GM21717 (cell line): ENCODE measurements at regions not wholly inside any gene's neighbourhood (a gene's known extent, or its start where the extent isn't known, plus 50 kb on each side); places are given as distances from the start of the nearest gene placed in this dataset.

Source experiments
- ATAC-seq: cut with Tn5 transposase; IDR thresholded peaks from one replicate; pipeline ENCODE4 v1.9.1; 2021; ENCODE audit warnings: mild to moderate bottlenecking, moderate library complexity; ENCODE audit not compliant: unreplicated experiment

DNA sequence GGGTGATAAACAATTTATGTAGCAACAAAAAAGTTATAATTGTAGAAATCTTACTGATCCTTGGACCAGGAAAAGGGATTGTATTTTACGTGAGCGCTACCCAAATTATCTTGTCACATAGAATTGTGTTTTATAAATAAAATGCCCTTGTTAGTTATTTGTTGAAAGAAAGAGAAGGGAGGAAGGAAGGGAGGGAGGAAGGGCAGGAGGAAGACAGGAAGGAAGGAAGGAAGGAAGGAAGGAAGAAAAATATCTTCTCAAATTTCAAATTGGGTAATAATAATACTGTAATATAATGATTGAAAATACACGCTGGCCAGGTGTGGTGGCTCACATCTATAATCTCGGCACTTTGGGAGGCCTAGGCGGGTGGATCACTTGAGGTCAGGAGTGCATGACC is 206.2 kb upstream of the TLL1 start:
- no peak for ATAC-seq

DNA sequence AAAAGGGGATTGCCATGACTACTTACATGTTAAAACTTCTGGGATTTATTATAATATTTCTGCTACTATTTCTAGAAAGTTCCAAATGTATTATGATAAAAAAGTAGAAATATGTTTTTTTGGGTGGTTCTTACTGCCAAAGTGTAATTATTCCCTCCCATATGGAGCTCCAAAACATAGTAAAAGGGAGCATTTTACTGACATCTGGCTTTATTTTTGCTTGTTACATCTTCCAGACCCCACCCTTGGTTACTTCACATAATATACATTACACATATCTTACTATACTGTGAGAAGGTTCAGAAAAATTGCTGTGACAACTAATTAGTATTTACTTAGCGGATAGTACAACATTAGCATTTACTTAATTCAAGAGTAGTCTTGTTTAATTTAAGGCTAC is 205.1 kb upstream of the TLL1 start:
- ATAC-seq = no peak

DNA sequence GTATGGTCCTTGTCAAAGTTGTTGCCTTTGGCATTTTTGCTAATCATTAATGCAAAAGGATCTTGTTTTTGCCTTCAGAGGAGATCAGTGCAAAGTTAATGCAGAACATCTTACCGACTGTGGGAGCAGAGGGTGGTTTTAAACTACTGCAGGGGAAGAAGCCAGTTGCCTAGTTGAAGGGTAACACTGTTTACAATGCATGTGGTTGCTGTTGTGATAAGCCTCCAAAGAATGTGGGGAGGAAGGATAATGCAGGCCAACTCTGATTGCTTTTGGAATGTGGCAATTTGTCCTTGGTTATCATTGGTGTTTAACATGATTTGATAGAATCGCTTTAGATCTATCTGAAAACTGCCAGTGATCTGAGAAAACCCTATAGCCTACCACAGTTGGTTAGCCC is 204.3 kb upstream of the TLL1 start:
- no peak for ATAC-seq

DNA sequence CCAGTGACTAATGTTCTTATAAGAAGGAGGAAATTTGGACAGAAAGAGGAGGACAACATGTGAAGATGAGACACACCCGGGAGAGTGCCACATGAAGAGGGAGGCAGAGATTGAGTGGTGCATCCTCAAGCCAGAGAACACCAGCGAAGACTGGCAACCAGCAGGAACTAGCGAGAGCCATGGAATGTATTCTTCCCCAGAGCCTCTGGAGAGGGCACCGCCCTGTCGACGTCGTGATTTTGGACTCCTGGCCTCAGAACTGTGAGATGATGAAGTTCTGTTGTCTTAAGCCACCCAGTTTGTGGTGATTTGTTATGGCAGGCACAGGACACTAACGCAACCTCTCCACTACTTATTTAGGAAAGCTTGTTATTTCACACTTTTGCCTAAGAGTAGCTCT is 196.0 kb upstream of the TLL1 start:
- no peak for ATAC-seq

- ATAC-seq = no peak
Observed at GRCh38 chr4:165678236-165678935, 194.7 kb upstream of the TLL1 start.

- ATAC-seq = no peak
Observed at GRCh38 chr4:165678936-165679325, 194.1 kb upstream of the TLL1 start.

GRCh38 chr4:165680821-165681220 is 192.2 kb upstream of the TLL1 start:
- no peak for ATAC-seq

DNA sequence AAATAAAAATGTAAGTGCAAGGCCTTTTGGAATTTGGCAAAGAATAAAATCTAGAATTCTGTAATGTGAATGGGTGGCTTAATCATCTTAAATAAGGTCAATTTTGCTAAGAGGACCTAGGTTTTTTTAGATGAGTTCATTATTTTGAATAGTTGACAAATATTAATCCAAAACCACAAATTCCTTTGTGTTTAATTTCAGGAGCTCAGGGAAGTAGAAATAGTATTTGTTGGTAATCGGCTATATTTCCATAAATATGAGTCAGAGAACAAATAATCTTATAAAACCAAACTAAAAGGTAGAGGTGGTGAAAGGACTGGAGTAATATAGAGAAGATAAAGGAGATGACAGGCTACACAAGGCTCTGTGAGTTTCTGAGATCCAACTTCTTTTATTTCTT is 190.4 kb upstream of the TLL1 start:
- no peak for ATAC-seq

- no peak for ATAC-seq
Observed at GRCh38 chr4:165684177-165684805, 188.7 kb upstream of the TLL1 start.

- no peak for ATAC-seq
Observed at GRCh38 chr4:165686756-165687155, 186.3 kb upstream of the TLL1 start.

GRCh38 chr4:165689159-165689558 is 183.9 kb upstream of the TLL1 start:
- no peak for ATAC-seq

GRCh38 chr4:165692082-165692481 is 181.0 kb upstream of the TLL1 start:
- no peak for ATAC-seq

DNA sequence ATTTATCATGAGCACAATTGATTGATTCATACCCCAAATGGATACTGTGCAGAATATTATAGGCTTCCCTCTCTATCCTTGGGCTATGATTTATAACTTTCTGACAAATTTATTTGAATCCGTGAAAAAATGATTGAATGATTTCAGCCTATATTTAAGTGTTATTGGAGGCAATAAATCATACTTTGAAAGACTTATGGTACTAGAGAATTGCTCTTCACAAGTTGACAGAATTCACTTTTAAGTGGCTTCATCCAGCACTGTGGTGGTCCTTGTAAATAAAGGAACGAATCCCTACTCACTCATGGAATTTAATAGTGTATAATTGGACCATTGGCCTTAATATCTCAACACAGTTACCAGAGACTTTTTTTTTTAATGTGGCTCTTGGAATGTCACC is 174.8 kb upstream of the TLL1 start:
- ATAC-seq = no peak

GRCh38 chr4:165699055-165699454 is 174.0 kb upstream of the TLL1 start:
- ATAC-seq = no peak

DNA sequence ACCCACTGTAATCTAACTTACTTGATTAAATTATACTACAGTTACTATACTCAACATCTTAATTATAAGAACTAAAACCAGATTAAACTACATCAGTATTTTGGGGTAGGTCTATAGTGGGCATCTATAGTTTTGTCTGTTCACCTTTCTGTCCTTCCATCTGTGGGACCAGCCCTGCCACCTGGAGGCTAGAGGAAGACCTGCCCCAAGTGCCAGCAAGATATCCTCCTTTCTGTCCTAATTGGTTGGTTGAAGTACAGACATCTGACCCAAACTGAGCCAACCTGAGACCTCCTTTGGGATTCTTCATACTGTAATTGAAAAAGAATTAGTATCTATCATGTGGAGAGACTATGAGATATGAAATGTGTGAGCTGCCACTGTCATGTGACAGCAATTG is 172.2 kb upstream of the TLL1 start:
- ATAC-seq = no peak

GRCh38 chr4:165707128-165707527 is 165.9 kb upstream of the TLL1 start:
- no peak for ATAC-seq

- no peak for ATAC-seq
Observed at GRCh38 chr4:165709516-165709915, 163.5 kb upstream of the TLL1 start.

- no peak for ATAC-seq
Observed at GRCh38 chr4:165709973-165710526, 163.0 kb upstream of the TLL1 start.

DNA sequence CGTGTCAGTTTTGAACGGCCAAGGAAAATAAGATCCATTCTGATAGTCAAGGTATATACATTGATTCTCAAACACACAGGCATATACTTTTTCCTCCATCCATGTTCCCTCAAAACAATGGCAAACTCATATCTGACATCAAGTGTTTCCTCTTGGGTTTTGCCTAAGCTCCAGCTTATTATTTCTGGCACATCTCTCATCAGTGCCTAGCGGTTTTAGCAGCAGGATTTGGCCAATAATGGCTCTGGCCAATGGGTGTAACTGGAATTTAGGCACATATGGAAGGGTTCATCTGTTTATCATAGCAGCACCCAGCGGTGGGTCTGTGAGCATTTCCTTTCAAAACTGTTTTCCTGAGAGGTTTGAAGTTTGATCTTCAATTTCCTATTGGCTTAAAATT is 161.6 kb upstream of the TLL1 start:
- ATAC-seq = no peak

DNA sequence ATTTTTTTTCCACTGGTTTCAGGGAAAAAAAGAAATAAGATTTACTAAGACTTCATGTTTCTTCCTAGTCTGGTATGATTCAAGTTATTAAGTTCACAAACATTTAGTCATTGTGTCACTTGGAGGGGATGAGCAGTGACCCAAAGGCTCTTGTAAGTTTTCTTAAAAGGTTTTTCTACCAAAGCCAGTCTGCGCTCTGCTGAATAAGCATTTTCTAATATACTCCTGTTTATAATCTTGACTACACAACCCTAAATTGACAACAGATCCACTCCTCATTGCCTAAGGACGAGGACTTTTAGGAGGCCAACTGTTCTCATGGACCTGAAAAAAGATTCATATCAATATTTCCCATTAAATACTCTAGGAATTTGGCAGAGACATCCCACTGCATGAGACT is 161.1 kb upstream of the TLL1 start:
- no peak for ATAC-seq

DNA sequence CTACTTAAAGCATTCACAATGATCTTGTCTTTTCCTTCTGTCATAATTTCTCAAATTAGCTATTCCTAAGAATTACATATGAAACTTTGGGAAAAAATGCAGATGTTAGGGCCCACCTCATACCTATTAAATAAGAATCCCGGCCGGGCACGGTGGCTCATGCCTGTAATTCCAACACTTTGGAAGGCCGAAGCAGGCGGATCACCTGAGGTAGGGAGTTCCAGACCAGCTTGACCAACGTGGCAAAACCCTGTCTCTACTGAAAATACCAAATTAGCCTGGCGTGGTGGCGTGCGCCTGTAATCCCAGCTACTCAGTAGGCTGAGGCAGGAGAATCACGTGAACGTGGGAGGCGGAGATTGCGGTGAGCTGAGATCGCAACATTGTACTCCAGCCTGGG is 158.4 kb upstream of the TLL1 start:
- no peak for ATAC-seq

DNA sequence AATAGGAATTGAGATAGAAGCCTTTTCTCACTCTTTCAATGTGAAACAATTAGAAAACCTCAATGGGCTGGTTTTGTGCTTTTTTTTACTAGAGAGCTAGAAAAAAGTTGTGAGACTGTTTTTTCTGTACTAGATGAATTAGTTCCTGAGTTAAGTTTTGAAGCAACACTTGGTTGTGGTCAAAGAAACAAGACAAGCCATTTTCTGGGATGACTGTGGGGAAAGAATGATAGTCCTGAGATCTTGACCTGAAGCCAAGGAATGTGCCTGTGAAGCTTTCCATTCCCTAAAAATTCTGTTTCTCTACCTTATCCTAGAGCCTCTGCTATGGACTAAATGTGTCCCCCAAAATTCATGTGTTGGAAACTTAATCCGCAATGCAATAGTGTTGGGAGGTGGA is 157.8 kb upstream of the TLL1 start:
- ATAC-seq = no peak

DNA sequence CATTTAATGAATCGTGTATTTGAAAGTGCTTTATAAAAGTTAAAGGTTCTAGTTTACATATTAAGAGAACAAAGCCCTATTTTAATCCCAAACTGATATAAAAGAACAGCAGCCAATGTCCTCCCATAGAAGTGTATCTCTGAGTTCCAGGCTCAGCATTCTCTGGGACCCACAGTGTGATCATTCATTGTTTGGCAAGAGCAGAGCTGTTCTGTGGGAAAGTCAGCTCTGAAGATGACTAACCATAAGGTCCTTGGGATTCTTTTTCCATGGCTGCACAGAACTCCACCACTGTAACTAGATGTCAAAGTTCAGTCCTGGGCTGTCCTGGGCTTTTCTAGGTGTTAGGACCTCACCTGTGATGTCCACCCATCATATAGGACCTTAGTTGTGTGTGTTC is 157.0 kb upstream of the TLL1 start:
- ATAC-seq = no peak
